Spleen (tissue), 11 donors: ENCODE measurements at regions not wholly inside any gene's neighbourhood (a gene's known extent, or its start where the extent isn't known, plus 50 kb on each side); places are given as distances from the start of the nearest gene placed in this dataset.
"Not testable (repeated sequence)": the region's sequence is repeated elsewhere in the genome, so short reads cannot be mapped to it uniquely, and the experiment has no call there.

Source experiments
- DNase-seq: peaks from one replicate; pipeline ENCODE4 v3.0.0-alpha.2; 2020
- H3K27ac ChIP-seq, 8 donors: fragments of 200-600 bp; sonication (generic) in 7 of 8; 1 replicate in 4 of 8; 2 replicates in 4 of 8; pipeline versions ENCODE4 v1.5.0 to v1.8.0; 2016 to 2021; ENCODE audit warnings: inconsistent platforms in 4 of 8, mild to moderate bottlenecking in 4 of 8, moderate library complexity in 1 of 8
- H3K27me3 ChIP-seq, 7 donors: fragments of 200-600 bp; sonication (generic) in 6 of 7; replicated peaks in 1 of 7; 1 replicate in 4 of 7; 2 replicates in 3 of 7; pipeline versions ENCODE4 v1.5.0 to v1.8.0; 2016 to 2021; ENCODE audit warnings: inconsistent platforms in 3 of 7, mild to moderate bottlenecking in 1 of 7
- H3K36me3 ChIP-seq, 6 donors: fragments of 200-600 bp; sonication (generic) in 5 of 6; 1 replicate in 4 of 6; 2 replicates in 2 of 6; pipeline versions ENCODE4 v1.5.0 to v1.8.0; 2016 to 2021; ENCODE audit warnings: inconsistent platforms in 2 of 6
- H3K4me1 ChIP-seq, 6 donors: fragments of 200-600 bp; sonication (generic) in 5 of 6; 1 replicate in 3 of 6; 2 replicates in 3 of 6; pipeline versions ENCODE4 v1.5.0 to v1.8.0; 2016 to 2021; ENCODE audit warnings: inconsistent platforms in 3 of 6
- H3K4me3 ChIP-seq, 8 donors: fragments of 200-600 bp; sonication (generic) in 7 of 8; 1 replicate in 4 of 8; 2 replicates in 4 of 8; pipeline versions ENCODE4 v1.5.0 to v1.8.0; 2016 to 2021; ENCODE audit warnings: inconsistent platforms in 4 of 8, mild to moderate bottlenecking in 4 of 8, moderate library complexity in 2 of 8
- H3K9me3 ChIP-seq, 8 donors: fragments of 200-600 bp; sonication (generic) in 7 of 8; 1 replicate in 4 of 8; 2 replicates in 4 of 8; pipeline versions ENCODE4 v1.5.0 to v1.8.0; 2016 to 2021; ENCODE audit warnings: inconsistent platforms in 4 of 8
- POLR2A ChIP-seq, 3 donors: fragments of 450-650 bp; IDR thresholded peaks; one replicate each; pipeline ENCODE4 v1.5.1; 2017; ENCODE audit warnings: antibody characterized with exemption in 3 of 3, mild to moderate bottlenecking in 1 of 3
- POLR2AphosphoS5 ChIP-seq, 3 donors: sonication (generic); formaldehyde crosslinking; IDR thresholded peaks; one replicate each; pipeline ENCODE4 v1.5.1; 2017; ENCODE audit warnings: antibody characterized with exemption in 3 of 3
- WGBS, 5 donors: extraction: QIAGEN DNeasy Blood & Tissue Kit in 3 of 5; methylation state at CpG; one replicate each; pipeline versions ENCODE4 v1.1.5 to v1.1.7; 2013 to 2018; 5-methylcytosine and 5-hydroxymethylcytosine counted together
- intact Hi-C: fragments of 100-400 bp; cut with DNase I; formaldehyde crosslinking; loops from one replicate; pipeline ENCODE4 v1.15.0; 2023; ENCODE audit warnings: low total_unique reads
- TF ChIP-seq, protein P1 (sequence below), 11 experiments: fragments of 200-600 bp in 7 of 11; fragments of 450-650 bp in 4 of 11; sonication (generic) in 4 of 11; IDR thresholded peaks in 8 of 11; conservative IDR thresholded peaks in 3 of 11; 1 replicate in 7 of 11; 2 replicates in 4 of 11; pipeline versions ENCODE4 v1.4.0 to v1.8.0; 2016 to 2021; ENCODE audit warnings: antibody characterized with exemption in 11 of 11, inconsistent platforms in 4 of 11, mild to moderate bottlenecking in 1 of 11
- donor health status: healthy with polysubstance abuse.
- donor health status: DM: no; HTN: no; CAD: no; lungs with moderate emphysema.
- donor health status: DM: no; HTN: no; CAD: no.
- donor health status: Bipolar disorder and iron deficiency.
- donor health status: healthy.
- donor health status: DM: no; HTN: no; CAD: no.
- donor health status: DM: yes; HTN: yes; CAD: no.

DNA sequence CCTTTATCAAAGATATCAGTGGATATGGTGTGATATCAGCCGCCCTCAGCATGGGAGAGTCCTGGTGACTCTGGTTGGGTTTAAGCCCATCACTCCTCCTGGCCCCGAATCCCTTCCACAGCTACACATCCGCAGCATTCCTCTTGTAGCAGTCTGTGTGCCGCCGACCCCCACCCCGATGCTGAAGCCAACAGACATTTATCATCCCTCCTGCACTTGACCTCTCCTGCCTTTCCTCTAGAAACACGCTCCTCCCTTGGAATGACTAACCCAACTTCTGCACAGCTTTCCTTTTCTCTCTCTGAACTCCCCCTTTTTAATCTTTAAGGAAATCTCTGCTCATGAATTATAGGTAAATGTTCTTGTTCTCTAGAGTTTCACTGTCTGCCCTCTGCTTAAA, 250.9 kb upstream of the FOXN3 start:
- TF ChIP-seq POLR2AphosphoS5 (IDR thresholded peaks at IDR 0.05) = no peak
- TF ChIP-seq, protein P1, sequence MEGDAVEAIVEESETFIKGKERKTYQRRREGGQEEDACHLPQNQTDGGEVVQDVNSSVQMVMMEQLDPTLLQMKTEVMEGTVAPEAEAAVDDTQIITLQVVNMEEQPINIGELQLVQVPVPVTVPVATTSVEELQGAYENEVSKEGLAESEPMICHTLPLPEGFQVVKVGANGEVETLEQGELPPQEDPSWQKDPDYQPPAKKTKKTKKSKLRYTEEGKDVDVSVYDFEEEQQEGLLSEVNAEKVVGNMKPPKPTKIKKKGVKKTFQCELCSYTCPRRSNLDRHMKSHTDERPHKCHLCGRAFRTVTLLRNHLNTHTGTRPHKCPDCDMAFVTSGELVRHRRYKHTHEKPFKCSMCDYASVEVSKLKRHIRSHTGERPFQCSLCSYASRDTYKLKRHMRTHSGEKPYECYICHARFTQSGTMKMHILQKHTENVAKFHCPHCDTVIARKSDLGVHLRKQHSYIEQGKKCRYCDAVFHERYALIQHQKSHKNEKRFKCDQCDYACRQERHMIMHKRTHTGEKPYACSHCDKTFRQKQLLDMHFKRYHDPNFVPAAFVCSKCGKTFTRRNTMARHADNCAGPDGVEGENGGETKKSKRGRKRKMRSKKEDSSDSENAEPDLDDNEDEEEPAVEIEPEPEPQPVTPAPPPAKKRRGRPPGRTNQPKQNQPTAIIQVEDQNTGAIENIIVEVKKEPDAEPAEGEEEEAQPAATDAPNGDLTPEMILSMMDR (IDR thresholded peaks at IDR 0.05 in 8 of 11, conservative IDR thresholded peaks at IDR 0.05 in 3 of 11) = no peak
- no peak for TF ChIP-seq POLR2A (IDR thresholded peaks at IDR 0.05)

GRCh38 chr14:89665300-89666081, 248.5 kb upstream of the FOXN3 start:
- H3K9me3 ChIP-seq, H3K27ac ChIP-seq, H3K4me3 ChIP-seq, H3K27me3 ChIP-seq, DNase-seq, intact Hi-C loops, H3K36me3 ChIP-seq: not testable (repeated sequence)
- H3K4me1 ChIP-seq = peaks cover 0 to 15% (median 5%) of the 10 kb centered on the region in 6 donors
- 84 to 96% (median 95%) methylated on average over 7 of the region's 7 CpGs for WGBS, 5 donors

More for the DNA sequence above, 250.9 kb upstream of the FOXN3 start:
- H3K4me1 ChIP-seq = peaks cover 0 to 22% (median 5%) of the 10 kb centered on the region in 6 donors
- H3K9me3 ChIP-seq = peaks cover 0 to 8% (median 3%) of the 10 kb centered on the region in 8 donors
- intact Hi-C loops = no loop called here
- no peak overlapping the region for H3K27ac ChIP-seq
- DNase-seq = no peak
- H3K27me3 ChIP-seq = no peaks in the 10 kb centered on the region
- H3K4me3 ChIP-seq = no peak overlapping the region
- 51 to 79% (median 72%) methylated on average over 7 of the region's 7 CpGs for WGBS, 5 donors
- no peaks in the 10 kb centered on the region for H3K36me3 ChIP-seq

DNA sequence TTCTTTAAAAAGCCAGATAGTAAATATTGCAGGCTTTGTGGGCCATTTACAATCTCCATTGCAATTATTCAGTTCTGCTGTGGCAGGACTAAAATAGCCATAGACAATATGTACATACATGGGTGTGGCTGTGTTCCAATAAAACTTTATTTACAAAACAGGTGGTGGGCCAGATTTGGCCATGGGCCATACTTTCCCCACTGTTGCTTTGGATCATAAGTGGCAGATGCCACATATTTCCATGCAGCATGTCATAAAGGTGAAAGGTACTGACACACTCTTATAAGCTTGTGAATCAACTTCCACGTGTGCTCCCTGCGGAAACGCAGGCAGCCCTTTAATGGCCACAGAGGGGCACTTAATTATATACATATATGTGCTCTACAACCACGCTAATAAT, 244.4 kb upstream of the FOXN3 start:
- TF ChIP-seq POLR2A (IDR thresholded peaks at IDR 0.05) (no peak), POLR2AphosphoS5 (IDR thresholded peaks at IDR 0.05) (no peak)
- TF ChIP-seq, protein P1 (IDR thresholded peaks at IDR 0.05 in 8 of 11, conservative IDR thresholded peaks at IDR 0.05 in 3 of 11) = no peak
- intact Hi-C loops = no loop called here
- 94 to 95% (median 94%) methylated on average over 4 of the region's 4 CpGs for WGBS, 5 donors

GRCh38 chr14:89660625-89661233, 243.7 kb upstream of the FOXN3 start:
- H3K27me3 ChIP-seq, H3K27ac ChIP-seq, H3K36me3 ChIP-seq, H3K4me3 ChIP-seq, intact Hi-C loops, DNase-seq, H3K4me1 ChIP-seq: not testable (repeated sequence)
- WGBS, 5 donors = 81 to 96% (median 93%) methylated on average over 6 of the region's 6 CpGs
- peaks cover 0 to 13% (median 5%) of the 10 kb centered on the region in 8 donors for H3K9me3 ChIP-seq

More for the DNA sequence above, 244.4 kb upstream of the FOXN3 start:
- H3K4me1 ChIP-seq = no peaks in the 10 kb centered on the region
- H3K27me3 ChIP-seq = no peaks in the 10 kb centered on the region
- peaks cover 0 to 14% (median 5%) of the 10 kb centered on the region in 8 donors for H3K9me3 ChIP-seq
- no peak for DNase-seq
- H3K4me3 ChIP-seq = no peak overlapping the region
- no peak overlapping the region for H3K27ac ChIP-seq
- H3K36me3 ChIP-seq = no peaks in the 10 kb centered on the region

- intact Hi-C loops = no loop called here
- no peak overlapping the region for H3K27ac ChIP-seq
- H3K4me1 ChIP-seq = no peaks in the 10 kb centered on the region
- no peaks in the 10 kb centered on the region for H3K27me3 ChIP-seq
- DNase-seq = no peak
- H3K4me3 ChIP-seq = no peak overlapping the region
- peaks cover 0 to 8% (median under 1%) of the 10 kb centered on the region in 8 donors for H3K9me3 ChIP-seq
- TF ChIP-seq POLR2A (IDR thresholded peaks at IDR 0.05) (no peak), POLR2AphosphoS5 (IDR thresholded peaks at IDR 0.05) (no peak)
- TF ChIP-seq, protein P1 (IDR thresholded peaks at IDR 0.05 in 8 of 11, conservative IDR thresholded peaks at IDR 0.05 in 3 of 11) = no peak
- no peaks in the 10 kb centered on the region for H3K36me3 ChIP-seq
- 67 to 84% (median 75%) methylated on average over 5 of the region's 5 CpGs for WGBS, 5 donors
These were observed 243.1 kb upstream of the FOXN3 start for GRCh38 chr14:89660166-89660565.
